ENCODE measurements at regions not wholly inside any gene's neighbourhood (a gene's known extent, or its start where the extent isn't known, plus 50 kb on each side); places are given as distances from the start of the nearest gene placed in this dataset.

DNA sequence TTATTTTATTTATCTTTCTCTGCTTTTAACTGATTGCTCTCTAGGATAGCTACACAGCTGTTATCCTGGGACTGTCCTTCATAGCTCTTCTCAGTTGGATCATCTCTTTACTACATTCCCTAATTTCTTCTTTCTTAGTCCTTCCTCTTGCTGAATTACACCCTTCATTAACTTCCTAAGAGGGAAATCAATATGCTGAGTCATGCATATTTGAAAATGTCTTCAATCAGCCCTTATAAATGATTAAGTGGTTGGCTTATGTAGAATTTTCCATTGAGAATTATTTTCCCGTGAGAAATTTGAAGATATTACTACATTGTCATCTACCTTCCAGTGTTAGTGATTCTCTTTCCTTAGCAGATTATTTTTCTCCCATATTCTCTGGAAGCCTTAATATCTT, 214.2 kb downstream of the SOCS6 start:
- Histone ChIP-seq H3K36me3 (ENCODE audit: control insufficient read depth, insufficient read depth, low read length) (no peaks in the 10 kb centered on the region), H3K4me1 (ENCODE audit: control insufficient read depth, insufficient read depth, low read length) (no peaks in the 10 kb centered on the region), H3K4me3 (ENCODE audit: low read length) (no peak overlapping the region), H3K27ac (ENCODE audit: low read depth, low read length) (no peak overlapping the region), H3K27me3 (ENCODE audit: control insufficient read depth, insufficient read depth, low read length) (no peaks in the 10 kb centered on the region), H3K9ac (ENCODE audit: low read length) (no peak overlapping the region)

DNA sequence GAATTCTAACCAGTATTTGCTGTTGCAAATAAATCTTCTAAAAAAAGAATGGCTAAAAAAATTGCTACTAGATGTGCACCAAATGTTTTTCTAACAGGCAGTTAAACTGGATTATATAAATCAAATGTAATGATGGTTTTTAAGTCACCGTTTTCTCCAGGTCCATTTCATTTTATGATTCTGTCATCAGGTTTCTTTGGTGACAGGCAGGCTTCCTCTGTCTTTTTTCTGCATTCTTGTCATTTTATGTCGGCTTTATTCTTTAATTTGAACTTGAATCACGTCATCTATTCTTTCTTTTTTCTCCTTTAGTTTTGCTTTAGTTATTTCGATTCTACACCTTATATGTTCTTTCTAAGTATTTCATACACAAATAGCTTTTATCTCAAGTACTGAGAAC, 212.5 kb downstream of the SOCS6 start:
- Histone ChIP-seq H3K4me1 (ENCODE audit: control insufficient read depth, insufficient read depth, low read length) (no peaks in the 10 kb centered on the region), H3K36me3 (ENCODE audit: control insufficient read depth, insufficient read depth, low read length) (no peaks in the 10 kb centered on the region), H3K27me3 (ENCODE audit: control insufficient read depth, insufficient read depth, low read length) (no peaks in the 10 kb centered on the region), H3K9ac (ENCODE audit: low read length) (no peak overlapping the region), H3K4me3 (ENCODE audit: low read length) (no peak overlapping the region), H3K27ac (ENCODE audit: low read depth, low read length) (no peak overlapping the region)

DNA sequence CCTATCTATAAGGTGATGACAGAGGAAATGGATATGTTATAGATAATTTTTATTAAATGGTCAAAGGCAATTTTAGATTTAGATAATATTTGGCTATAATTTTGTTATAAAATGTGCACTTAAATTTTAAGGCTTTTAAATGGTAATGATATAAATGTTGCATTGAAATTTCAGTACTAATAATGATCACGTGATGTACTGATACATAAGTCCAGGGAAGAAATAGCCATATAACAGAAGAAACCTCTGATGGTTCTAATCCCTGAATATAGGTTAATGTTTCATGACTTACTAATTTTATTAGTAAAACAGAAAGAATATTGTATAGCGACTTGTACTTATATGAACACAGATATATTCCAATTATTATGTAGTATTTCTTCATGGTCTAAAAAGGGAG, 211.9 kb downstream of the SOCS6 start:
- no peaks in the 10 kb centered on the region for H3K4me1 ChIP-seq (ENCODE audit: control insufficient read depth, insufficient read depth, low read length)

DNA sequence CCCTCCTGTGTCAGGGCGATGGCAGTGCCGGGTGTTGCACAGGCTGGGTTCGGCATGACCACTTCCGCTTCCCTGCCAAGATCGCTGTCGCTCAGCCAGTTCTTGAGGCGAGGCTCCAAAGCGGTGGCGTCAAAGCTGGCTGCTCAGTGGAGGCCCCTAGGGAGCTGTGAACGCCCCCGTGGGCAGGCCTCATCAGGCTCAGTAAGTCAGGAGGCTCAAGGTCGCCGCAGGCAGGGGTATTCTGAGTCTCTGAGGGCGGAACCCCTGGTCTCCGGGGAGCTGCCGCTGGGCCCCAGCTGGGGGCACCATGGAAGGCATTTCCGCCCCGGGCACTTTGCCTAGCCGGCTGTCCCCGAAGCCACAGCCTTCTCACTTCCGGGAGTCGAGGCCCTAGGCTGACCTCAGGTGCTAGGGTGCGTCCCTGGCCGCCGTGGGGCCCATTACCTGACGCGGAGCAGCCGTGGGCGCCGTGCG, 210.4 kb downstream of the SOCS6 start:
- H3K27me3 ChIP-seq (ENCODE audit: control insufficient read depth, insufficient read depth, low read length) = no peaks in the 10 kb centered on the region
- no peaks in the 10 kb centered on the region for H3K4me1 ChIP-seq (ENCODE audit: control insufficient read depth, insufficient read depth, low read length)
- no peak overlapping the region for H3K27ac ChIP-seq (ENCODE audit: low read depth, low read length)
- no peak overlapping the region for H3K9ac ChIP-seq (ENCODE audit: low read length)
- no peak overlapping the region for H3K4me3 ChIP-seq (ENCODE audit: low read length)
- no peaks in the 10 kb centered on the region for H3K36me3 ChIP-seq (ENCODE audit: control insufficient read depth, insufficient read depth, low read length)

More for the DNA sequence above, 211.9 kb downstream of the SOCS6 start:
- H3K4me3 ChIP-seq (ENCODE audit: low read length) = no peak overlapping the region
- no peak overlapping the region for H3K27ac ChIP-seq (ENCODE audit: low read depth, low read length)
- H3K9ac ChIP-seq (ENCODE audit: low read length) = no peak overlapping the region
- H3K36me3 ChIP-seq (ENCODE audit: control insufficient read depth, insufficient read depth, low read length) = no peaks in the 10 kb centered on the region
- no peaks in the 10 kb centered on the region for H3K27me3 ChIP-seq (ENCODE audit: control insufficient read depth, insufficient read depth, low read length)

DNA sequence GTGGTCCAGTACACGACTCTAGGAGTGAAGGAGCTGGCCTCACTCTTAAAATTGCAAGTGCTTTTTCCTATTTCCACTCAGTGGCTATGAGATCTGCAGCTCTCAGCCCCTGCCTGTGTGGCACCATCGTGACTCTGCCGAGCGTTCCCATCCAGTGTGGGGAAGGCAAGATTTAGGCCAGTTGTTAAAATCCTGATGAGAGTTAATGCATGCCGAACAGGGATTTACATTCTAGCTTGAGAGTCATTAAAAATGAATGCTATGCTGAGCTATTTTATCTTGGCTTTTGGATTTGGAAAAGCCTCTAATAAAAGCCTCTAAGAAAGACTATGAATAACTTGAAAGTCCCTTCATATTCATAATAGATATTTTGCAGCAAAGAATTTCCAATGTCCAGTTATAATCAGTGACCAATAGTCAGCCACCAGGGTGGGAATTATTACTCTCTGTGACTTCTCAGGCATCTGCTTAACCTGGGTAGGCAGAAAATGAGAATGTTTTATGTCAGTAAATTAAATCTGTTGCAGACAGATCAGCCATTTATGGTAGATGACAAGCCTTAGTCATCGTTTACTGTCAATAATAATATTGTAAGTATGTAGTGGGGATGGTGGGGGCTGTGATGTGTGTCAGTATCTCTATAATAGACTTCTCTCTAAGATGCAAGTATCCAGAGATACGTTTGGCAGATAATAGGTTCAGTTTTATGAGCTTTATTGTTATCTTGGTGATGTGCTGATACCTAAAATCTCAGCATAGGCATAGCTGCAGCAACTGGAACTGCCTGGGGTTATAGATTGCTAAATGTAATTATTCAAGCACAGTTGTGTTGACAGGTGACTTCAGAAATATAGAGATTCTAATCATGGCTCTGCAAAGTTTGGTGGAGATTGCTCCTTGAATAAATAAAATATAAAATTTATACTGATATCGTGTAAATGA, 207.8 kb downstream of the SOCS6 start:
- no peaks in the 10 kb centered on the region for H3K4me1 ChIP-seq (ENCODE audit: control insufficient read depth, insufficient read depth, low read length)
- H3K27ac ChIP-seq (ENCODE audit: low read depth, low read length) = no peak overlapping the region
- H3K9ac ChIP-seq (ENCODE audit: low read length) = no peak overlapping the region
- H3K27me3 ChIP-seq (ENCODE audit: control insufficient read depth, insufficient read depth, low read length) = no peaks in the 10 kb centered on the region
- H3K4me3 ChIP-seq (ENCODE audit: low read length) = no peak overlapping the region
- H3K36me3 ChIP-seq (ENCODE audit: control insufficient read depth, insufficient read depth, low read length) = no peaks in the 10 kb centered on the region

DNA sequence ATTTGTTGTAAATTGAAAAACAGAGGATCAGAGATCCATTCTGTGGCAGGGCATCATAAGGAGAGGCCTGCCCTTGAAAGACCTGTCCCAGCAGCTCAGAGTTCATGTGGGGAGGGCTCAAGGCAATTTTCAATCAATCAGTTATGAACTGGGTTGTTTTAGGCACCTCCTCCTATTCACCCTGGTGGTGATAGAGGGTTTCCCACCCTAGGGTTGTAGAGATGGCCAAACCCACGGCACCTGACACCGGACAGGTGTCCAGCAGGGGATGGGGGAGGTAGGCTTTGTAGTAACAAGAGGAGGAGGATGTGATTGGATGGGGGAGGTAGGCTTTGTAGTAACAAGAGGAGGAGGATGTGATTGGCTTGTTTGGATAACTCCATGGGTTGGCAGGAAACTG, 205.7 kb downstream of the SOCS6 start:
- H3K36me3 ChIP-seq (ENCODE audit: control insufficient read depth, insufficient read depth, low read length) = no peaks in the 10 kb centered on the region
- no peak overlapping the region for H3K27ac ChIP-seq (ENCODE audit: low read depth, low read length)
- no peaks in the 10 kb centered on the region for H3K4me1 ChIP-seq (ENCODE audit: control insufficient read depth, insufficient read depth, low read length)
- no peak overlapping the region for H3K4me3 ChIP-seq (ENCODE audit: low read length)
- H3K27me3 ChIP-seq (ENCODE audit: control insufficient read depth, insufficient read depth, low read length) = no peaks in the 10 kb centered on the region
- no peak overlapping the region for H3K9ac ChIP-seq (ENCODE audit: low read length)

DNA sequence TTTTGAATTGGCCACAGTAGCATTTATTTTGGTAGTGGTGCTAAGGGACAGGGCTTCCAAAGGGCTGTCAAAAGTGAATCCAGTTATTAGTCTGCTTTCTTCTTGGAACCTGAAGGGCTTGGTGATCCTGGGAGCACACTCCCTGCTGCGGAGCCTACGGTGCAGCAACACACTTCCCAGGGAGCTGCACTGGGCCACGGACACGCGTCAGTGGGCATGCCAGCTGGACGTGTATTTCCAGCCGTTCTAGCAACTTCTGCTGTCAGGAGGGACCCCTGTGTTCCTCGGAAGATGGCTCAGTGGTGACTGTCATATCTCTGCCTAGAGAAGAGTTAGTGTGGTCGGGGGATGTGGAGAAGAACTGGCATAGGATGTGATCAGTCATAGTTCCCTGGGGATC, 204.6 kb downstream of the SOCS6 start:
- Histone ChIP-seq H3K27me3 (ENCODE audit: control insufficient read depth, insufficient read depth, low read length) (no peaks in the 10 kb centered on the region), H3K36me3 (ENCODE audit: control insufficient read depth, insufficient read depth, low read length) (no peaks in the 10 kb centered on the region), H3K4me1 (ENCODE audit: control insufficient read depth, insufficient read depth, low read length) (no peaks in the 10 kb centered on the region), H3K4me3 (ENCODE audit: low read length) (no peak overlapping the region), H3K9ac (ENCODE audit: low read length) (no peak overlapping the region), H3K27ac (ENCODE audit: low read depth, low read length) (no peak overlapping the region)

DNA sequence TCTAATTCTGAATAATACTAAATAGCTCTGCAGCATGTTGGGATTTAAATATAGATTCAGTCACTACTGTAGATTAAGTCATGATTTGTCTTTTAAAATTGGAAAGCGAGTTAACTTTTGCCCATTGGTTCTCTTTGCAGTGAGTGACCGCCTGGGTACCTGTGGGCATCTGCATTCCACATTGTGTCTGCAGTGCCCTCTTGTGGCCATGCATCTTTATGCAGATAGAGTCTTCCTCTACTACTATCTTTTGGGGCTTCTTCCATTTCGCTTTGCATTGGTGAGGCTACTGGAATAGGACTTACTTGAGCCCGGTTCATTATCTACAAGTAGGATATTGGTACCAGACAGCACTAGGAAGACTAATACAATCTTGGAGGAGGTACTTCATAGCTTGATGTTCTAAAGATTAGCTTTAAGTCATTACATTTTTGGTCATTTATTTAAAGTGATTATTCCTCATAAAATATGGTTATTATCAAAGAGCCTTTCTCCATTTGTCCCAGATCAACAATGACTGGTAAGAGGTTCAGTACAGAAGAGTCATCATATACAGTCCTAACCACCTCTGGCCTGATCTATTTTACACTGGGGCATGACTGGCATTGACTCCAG, 203.0 kb downstream of the SOCS6 start:
- Histone ChIP-seq H3K4me3 (ENCODE audit: low read length) (no peak overlapping the region), H3K27me3 (ENCODE audit: control insufficient read depth, insufficient read depth, low read length) (no peaks in the 10 kb centered on the region), H3K27ac (ENCODE audit: low read depth, low read length) (no peak overlapping the region), H3K36me3 (ENCODE audit: control insufficient read depth, insufficient read depth, low read length) (no peaks in the 10 kb centered on the region), H3K9ac (ENCODE audit: low read length) (no peak overlapping the region), H3K4me1 (ENCODE audit: control insufficient read depth, insufficient read depth, low read length) (no peaks in the 10 kb centered on the region)

DNA sequence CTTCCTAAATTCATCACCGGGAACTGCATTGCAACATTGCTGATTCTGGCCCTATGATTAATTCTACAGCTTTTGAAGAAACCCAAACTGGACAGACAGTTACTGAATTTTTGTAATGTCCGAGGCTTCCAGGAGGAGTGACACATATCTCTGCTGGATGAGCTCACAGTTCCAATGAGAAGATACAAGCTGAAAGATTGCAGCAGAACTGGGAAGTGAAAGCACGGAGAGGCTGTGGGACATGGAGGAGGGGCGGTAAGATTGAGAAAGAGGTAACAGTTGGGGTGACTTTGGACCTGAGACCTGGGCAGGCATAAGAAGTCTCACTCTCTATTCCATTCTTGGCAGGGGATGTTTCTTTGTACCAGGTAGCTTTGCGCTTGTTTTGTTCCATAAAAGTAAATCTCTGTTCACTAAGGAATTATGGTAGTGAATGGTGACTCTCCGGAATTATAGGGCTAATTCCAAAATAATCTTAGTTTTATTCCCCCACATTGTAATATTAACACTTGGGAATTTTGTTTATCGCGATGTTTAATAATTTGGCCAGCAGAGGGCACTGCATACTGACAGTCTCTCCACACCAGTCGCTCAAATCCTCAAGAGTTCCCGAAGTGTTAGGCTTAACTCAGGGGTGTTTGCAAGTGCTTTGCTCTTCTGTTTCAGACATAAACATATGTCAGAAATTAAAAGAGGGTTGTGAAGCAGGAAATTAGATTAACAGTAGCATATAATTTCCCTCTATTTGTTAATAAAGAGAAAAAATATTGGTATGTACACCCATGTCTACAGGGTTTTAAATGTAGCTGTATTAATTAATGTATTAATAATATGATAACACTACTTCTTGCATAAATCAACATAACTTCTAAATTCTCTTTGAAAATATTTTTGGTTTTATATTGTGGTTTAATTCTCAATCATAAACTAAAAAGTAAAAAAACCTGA, 201.4 kb downstream of the SOCS6 start:
- no peak overlapping the region for H3K4me3 ChIP-seq (ENCODE audit: low read length)
- H3K9ac ChIP-seq (ENCODE audit: low read length) = no peak overlapping the region
- no peaks in the 10 kb centered on the region for H3K27me3 ChIP-seq (ENCODE audit: control insufficient read depth, insufficient read depth, low read length)

DNA sequence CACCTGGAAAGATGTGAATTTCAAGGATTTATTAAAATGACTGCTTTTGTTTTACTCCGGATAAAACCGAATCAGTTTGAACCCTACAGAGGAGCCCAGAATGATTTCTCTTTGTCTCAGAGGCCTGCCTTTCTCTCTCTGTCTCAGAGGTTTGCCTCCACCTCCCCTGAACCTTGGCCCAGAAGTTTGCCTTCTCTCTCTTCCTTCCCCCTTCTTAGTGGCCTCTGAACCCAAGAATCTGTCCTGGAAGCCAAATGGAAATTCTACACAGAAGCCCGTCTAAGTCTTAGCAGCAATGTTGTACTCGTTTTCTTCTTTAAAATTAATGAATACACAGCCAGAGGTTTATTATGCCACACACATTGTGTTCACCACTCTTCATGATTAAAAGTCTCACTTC, 200.7 kb downstream of the SOCS6 start:
- Histone ChIP-seq H3K9ac (ENCODE audit: low read length) (no peak overlapping the region), H3K27ac (ENCODE audit: low read depth, low read length) (no peak overlapping the region), H3K4me3 (ENCODE audit: low read length) (no peak overlapping the region)

More for the DNA sequence above, 201.4 kb downstream of the SOCS6 start:
- Histone ChIP-seq H3K36me3 (ENCODE audit: control insufficient read depth, insufficient read depth, low read length) (no peaks in the 10 kb centered on the region), H3K27ac (ENCODE audit: low read depth, low read length) (no peak overlapping the region), H3K4me1 (ENCODE audit: control insufficient read depth, insufficient read depth, low read length) (no peaks in the 10 kb centered on the region)

DNA sequence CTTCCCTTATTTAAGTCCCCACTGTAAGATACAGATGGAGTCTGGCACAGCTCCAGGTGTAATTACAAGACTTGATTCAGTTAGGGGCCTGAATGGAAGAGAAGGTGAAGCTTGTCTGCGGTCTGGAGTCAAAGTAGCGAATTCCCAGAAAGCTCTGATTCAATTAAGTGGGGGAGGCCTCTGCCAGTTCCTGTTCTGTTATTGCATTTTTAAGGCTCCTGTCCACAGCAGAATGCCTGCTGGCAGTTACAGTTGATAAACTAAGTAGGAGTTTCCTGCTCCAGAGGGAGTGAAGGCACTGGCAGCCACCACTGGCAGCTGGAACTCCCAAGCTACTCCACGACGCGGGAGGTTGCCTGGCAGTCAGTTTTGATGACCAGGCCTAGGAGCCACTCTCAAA, 181.1 kb downstream of the SOCS6 start:
- H3K27ac ChIP-seq (ENCODE audit: low read depth, low read length) = no peak overlapping the region
- H3K27me3 ChIP-seq (ENCODE audit: control insufficient read depth, insufficient read depth, low read length) = no peaks in the 10 kb centered on the region
- H3K36me3 ChIP-seq (ENCODE audit: control insufficient read depth, insufficient read depth, low read length) = no peaks in the 10 kb centered on the region
- H3K4me1 ChIP-seq (ENCODE audit: control insufficient read depth, insufficient read depth, low read length) = no peaks in the 10 kb centered on the region
- no peak overlapping the region for H3K9ac ChIP-seq (ENCODE audit: low read length)
- H3K4me3 ChIP-seq (ENCODE audit: low read length) = no peak overlapping the region

More for the DNA sequence above, 200.7 kb downstream of the SOCS6 start:
- H3K4me1 ChIP-seq (ENCODE audit: control insufficient read depth, insufficient read depth, low read length) = no peaks in the 10 kb centered on the region
- no peaks in the 10 kb centered on the region for H3K36me3 ChIP-seq (ENCODE audit: control insufficient read depth, insufficient read depth, low read length)
- no peaks in the 10 kb centered on the region for H3K27me3 ChIP-seq (ENCODE audit: control insufficient read depth, insufficient read depth, low read length)
